ENCODE measurements at regions not wholly inside any gene's neighbourhood (a gene's known extent, or its start where the extent isn't known, plus 50 kb on each side); places are given as distances from the start of the nearest gene placed in this dataset.

- Histone ChIP-seq H3K27me3 (no peaks in the 10 kb centered on the region), H3K27ac (no peak overlapping the region), H3K4me3 (no peak overlapping the region), H3K4me1 (ENCODE audit: low read depth) (no peaks in the 10 kb centered on the region), H3K36me3 (no peaks in the 10 kb centered on the region), H3K9me3 (ENCODE audit: low read depth) (no peaks in the 10 kb centered on the region)
- peak; percentile 46 to 57 for DNase-seq (ENCODE audit: low read depth in 1 of 2, low spot score in 1 of 2)
- no peak for TF ChIP-seq CTCF (IDR thresholded peaks at IDR 0.05; ENCODE audit: low read depth, low read length)
Measured at GRCh38 chr12:127145929-127146789, 1120.8 kb upstream of the TMEM132C start.

- H3K4me3 ChIP-seq, result no peak overlapping the region
- H3K4me1 ChIP-seq (ENCODE audit: low read depth), result no peaks in the 10 kb centered on the region
- no peaks in the 10 kb centered on the region for H3K27me3 ChIP-seq
- no peaks in the 10 kb centered on the region for H3K9me3 ChIP-seq (ENCODE audit: low read depth)
- no peak for TF ChIP-seq CTCF (IDR thresholded peaks at IDR 0.05; ENCODE audit: low read depth, low read length)
- no peak for DNase-seq (ENCODE audit: low read depth in 1 of 2, low spot score in 1 of 2)
- H3K36me3 ChIP-seq, result no peaks in the 10 kb centered on the region
- no peak overlapping the region for H3K27ac ChIP-seq
Measured at GRCh38 chr12:127146991-127147718, 1119.8 kb upstream of the TMEM132C start.

- no peak overlapping the region for H3K27ac ChIP-seq
- TF ChIP-seq CTCF (IDR thresholded peaks at IDR 0.05; ENCODE audit: low read depth, low read length), result no peak
- no peaks in the 10 kb centered on the region for H3K4me1 ChIP-seq (ENCODE audit: low read depth)
- no peak overlapping the region for H3K4me3 ChIP-seq
- H3K27me3 ChIP-seq, result no peaks in the 10 kb centered on the region
- H3K36me3 ChIP-seq, result no peaks in the 10 kb centered on the region
- no peaks in the 10 kb centered on the region for H3K9me3 ChIP-seq (ENCODE audit: low read depth)
- DNase-seq (ENCODE audit: low read depth in 1 of 2, low spot score in 1 of 2), result peak in 1 of 2 donors; percentile 28
Measured at GRCh38 chr12:127147724-127148123, 1119.2 kb upstream of the TMEM132C start.

- no peak overlapping the region for H3K4me3 ChIP-seq
- H3K9me3 ChIP-seq (ENCODE audit: low read depth), result no peaks in the 10 kb centered on the region
- H3K4me1 ChIP-seq (ENCODE audit: low read depth), result no peaks in the 10 kb centered on the region
- H3K27me3 ChIP-seq, result no peaks in the 10 kb centered on the region
- no peaks in the 10 kb centered on the region for H3K36me3 ChIP-seq
- no peak for DNase-seq (ENCODE audit: low read depth in 1 of 2, low spot score in 1 of 2)
- TF ChIP-seq CTCF (IDR thresholded peaks at IDR 0.05; ENCODE audit: low read depth, low read length), result no peak
- H3K27ac ChIP-seq, result no peak overlapping the region
Measured at GRCh38 chr12:127148318-127148717, 1118.7 kb upstream of the TMEM132C start.

- DNase-seq (ENCODE audit: low read depth in 1 of 2, low spot score in 1 of 2), result peak in 1 of 2 donors; percentile 45
- Histone ChIP-seq H3K9me3 (ENCODE audit: low read depth) (no peaks in the 10 kb centered on the region), H3K27me3 (no peaks in the 10 kb centered on the region), H3K4me1 (ENCODE audit: low read depth) (no peaks in the 10 kb centered on the region), H3K27ac (no peak overlapping the region), H3K36me3 (no peaks in the 10 kb centered on the region), H3K4me3 (no peak overlapping the region)
- no peak for TF ChIP-seq CTCF (IDR thresholded peaks at IDR 0.05; ENCODE audit: low read depth, low read length)
Measured at GRCh38 chr12:127149226-127149964, 1117.6 kb upstream of the TMEM132C start.
